HG03025 (cell line): ENCODE measurements at regions not wholly inside any gene's neighbourhood (a gene's known extent, or its start where the extent isn't known, plus 50 kb on each side); places are given as distances from the start of the nearest gene placed in this dataset.
"Not testable (repeated sequence)": the region's sequence is repeated elsewhere in the genome, so short reads cannot be mapped to it uniquely, and the experiment has no call there.

Experiments used
- ATAC-seq: cut with Tn5 transposase; IDR thresholded peaks from one replicate; pipeline ENCODE4 v1.9.1; 2021; ENCODE audit warnings: mild to moderate bottlenecking, moderate library complexity; ENCODE audit not compliant: unreplicated experiment, low FRiP score

DNA sequence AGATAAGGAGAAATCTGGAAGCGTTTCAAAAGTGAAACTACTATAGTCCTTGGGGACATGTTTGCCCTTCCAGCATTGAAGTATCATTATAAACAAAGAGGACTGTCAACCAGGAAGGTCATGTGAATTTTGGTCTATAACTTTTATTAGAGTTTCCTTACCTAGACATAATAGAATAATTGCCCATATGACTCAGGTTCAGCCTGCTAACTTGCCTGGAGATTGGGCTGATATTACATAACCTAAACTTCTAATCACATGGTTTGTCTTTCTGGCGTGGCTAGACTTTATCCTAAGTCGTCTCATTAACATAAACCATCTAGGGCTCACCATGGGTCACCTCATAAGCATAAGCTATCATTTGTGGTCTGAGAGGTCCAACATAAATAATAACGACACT, 775.9 kb downstream of the CENPC start:
- ATAC-seq = no peak

GRCh38 chr4:66767442-66767841, 777.9 kb downstream of the CENPC start:
- no peak for ATAC-seq

DNA sequence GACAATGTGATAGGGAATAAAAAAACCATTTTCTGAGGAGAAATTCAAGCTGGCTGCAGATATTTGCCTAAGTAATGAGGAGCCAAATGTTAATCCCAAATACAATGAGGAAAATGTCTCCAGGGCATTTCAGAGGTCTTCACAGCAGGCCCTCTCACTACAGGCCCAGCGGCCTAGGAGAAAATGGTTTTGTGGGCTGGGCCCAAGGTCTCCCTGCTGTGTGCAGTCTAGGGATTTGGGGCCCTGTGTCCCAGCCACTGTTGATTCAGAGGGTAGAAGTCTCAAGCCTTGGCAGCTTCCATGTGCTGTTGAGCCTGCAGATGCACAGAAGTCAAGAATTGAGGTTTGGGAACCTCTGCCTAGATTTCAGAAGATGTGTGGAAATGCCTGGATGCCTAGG, 778.7 kb downstream of the CENPC start:
- ATAC-seq = no peak

DNA sequence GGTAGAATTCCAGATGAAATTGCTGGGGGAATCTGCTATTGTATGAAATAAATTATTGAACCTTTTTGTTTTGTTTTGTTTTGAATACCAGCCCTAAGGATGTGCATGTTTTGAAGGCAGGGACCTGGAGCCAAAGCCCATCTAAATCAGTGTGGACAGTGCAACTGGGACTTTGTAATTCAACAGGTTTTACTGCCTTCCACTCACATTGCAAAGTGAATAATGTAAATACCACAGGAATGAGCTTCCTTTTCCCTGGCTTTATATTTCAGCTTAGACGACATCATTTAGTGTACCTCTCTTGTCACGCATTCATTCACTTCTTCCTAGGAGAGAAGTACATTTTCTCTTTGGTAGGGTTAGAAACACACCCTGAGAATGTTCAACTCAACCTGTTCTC, 795.0 kb downstream of the CENPC start:
- no peak for ATAC-seq

- not testable (repeated sequence) for ATAC-seq
Measured at GRCh38 chr4:66746918-66747317, 798.4 kb downstream of the CENPC start.

- no peak for ATAC-seq
Measured at GRCh38 chr4:66741081-66741480, 804.2 kb downstream of the CENPC start.

- no peak for ATAC-seq
Measured at GRCh38 chr4:66736606-66737005, 808.7 kb downstream of the CENPC start.

GRCh38 chr4:66728280-66728679, 817.0 kb downstream of the CENPC start:
- no peak for ATAC-seq

DNA sequence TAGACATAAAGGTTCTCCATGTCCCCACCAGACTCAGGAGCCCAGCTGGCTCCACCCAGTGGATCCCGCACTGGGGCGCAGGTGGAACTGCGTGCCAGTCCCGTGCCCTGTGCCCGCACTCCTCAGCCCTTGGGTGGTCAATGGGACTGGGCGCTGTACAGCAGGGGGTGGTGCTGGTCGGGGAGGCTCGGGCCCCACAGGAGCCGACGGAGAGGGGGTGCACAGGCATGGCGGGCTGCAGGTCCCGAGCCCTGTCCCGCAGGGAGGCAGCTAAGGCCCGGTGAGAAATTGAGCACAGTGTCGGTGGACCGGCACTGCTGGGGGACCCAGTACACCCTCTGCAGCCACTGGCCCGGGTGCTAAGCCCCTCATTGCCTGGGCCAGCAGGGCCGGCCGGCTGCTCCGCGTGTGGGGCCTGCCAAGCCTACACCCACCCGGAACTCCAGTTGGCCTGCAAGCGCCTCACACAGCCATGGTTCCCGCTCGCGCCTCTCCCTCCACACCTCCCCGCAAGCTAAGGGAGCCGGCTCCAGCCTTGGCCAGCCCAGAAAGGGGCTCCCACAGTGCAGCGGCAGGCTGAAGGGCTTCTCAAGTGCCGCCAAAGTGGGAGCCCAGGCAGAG, 832.9 kb downstream of the CENPC start:
- ATAC-seq = not testable (repeated sequence)

DNA sequence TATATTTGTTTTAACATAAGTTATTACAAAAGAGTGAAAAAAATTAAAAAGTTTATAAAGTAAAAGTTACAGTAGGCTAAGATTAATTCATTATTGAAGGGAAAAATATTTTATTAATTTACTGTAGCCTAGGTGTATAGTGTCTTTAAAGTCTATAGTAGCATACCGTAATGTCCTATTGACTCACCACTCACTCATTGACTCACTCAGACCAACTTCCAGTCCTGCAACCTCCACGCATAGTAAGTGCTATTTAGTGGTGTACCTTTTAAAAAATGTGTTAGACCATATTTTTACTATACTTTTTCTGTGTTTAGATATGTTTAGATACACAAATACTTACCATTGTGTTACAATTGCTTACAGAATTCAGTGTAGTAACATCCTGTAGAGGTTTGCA, 841.1 kb downstream of the CENPC start:
- no peak for ATAC-seq

GRCh38 chr4:66694739-66695138, 850.6 kb downstream of the CENPC start:
- ATAC-seq = no peak

GRCh38 chr4:66693694-66694093, 851.6 kb downstream of the CENPC start:
- ATAC-seq = no peak

- ATAC-seq = no peak
Measured at GRCh38 chr4:66691101-66691500, 854.2 kb downstream of the CENPC start.

DNA sequence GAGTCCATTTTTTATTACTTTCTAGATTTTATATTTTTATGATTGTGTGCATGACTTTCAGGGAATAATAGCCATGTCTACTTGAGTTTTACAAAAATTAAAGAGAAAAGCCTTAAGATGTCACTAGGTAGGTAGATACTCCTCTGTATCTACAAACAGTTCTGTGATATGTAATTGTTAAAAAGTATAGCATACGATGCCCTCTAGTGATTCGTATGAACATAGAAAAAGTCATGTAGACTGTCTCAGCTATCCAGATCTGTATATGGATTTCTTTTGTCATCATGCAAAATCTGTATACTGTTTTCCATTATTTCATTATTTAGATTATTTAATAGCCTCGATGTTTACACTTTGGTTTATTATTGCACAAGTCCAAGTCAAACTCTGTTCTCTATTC, 856.6 kb downstream of the CENPC start:
- ATAC-seq = no peak

DNA sequence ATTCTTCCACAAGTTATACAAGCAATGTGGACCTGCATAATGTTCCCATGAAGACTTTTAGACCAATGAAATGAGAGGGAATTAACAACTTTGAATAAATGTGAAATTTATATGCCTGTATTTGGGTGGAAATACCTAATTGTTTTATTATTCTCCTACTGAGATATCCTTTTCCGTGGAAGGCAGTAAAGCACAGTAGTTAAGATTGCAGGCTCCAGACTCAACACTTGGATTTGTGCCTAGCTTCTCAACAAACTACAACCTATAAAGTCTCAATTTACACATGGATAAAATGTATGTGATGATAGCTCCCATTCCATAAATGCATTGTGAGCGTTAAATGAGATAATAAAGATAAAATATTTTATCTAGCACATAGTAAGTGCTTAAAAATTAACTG, 857.8 kb downstream of the CENPC start:
- no peak for ATAC-seq

- no peak for ATAC-seq
Measured at GRCh38 chr4:66681962-66682361, 863.3 kb downstream of the CENPC start.

DNA sequence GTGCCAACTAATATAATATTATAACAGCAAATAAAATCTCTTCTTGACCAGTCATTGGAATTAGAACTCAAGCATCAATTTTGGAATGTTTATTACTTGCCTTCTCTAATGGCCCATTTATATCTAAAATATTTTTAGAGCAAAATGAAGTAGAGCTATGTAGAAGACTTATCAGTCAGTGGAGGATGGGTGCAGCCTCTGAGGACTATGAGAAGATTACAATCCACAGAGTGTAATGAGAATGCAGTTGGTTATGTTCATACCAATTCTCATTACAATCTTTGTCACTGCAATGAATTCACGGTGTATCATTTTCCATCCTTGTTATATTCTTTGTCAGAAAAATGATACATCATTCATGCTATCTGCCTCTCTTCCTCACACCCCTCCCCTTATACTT, 878.1 kb downstream of the CENPC start:
- no peak for ATAC-seq

- ATAC-seq = no peak
Measured at GRCh38 chr4:66662620-66663019, 882.7 kb downstream of the CENPC start.

DNA sequence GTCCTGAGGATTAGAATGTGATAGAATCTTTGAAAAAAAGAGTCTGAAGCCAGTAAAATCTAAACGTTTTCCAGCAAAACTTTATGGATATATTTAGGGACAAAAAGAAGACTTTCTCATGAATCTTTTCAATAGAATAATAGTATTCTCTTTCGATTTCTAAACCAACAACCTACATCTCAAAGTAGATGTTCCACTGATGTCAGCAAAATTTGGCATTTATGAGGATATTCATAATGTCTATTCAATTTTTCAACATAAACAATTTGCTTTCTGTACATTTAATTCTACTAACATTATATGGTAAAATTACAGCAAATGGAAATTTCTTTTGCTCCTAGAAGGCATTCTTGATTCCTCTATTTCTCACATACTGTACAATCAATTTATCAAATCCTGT, 886.5 kb downstream of the CENPC start:
- ATAC-seq = no peak

- no peak for ATAC-seq
Measured at GRCh38 chr4:66655505-66655904, 889.8 kb downstream of the CENPC start.

DNA sequence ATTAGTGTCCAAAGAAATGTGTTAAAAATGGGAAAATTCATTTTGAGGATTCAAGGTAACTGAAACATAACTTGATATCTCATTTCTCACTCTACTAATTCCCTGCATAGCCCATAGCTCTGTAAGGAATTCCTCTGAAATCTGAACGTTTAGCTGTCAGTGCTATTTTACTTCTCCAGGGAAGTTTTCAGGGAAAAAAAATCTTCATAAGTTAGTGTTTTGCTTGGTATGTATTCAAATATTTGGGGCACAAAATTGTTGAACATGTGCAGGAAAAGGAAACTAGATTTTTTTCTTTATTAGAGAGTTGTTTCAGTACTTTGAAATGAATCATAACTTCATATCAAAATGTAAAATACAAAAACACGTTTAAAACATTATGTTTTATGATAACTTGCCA, 891.4 kb downstream of the CENPC start:
- no peak for ATAC-seq

GRCh38 chr4:66649236-66649635, 896.1 kb downstream of the CENPC start:
- no peak for ATAC-seq

DNA sequence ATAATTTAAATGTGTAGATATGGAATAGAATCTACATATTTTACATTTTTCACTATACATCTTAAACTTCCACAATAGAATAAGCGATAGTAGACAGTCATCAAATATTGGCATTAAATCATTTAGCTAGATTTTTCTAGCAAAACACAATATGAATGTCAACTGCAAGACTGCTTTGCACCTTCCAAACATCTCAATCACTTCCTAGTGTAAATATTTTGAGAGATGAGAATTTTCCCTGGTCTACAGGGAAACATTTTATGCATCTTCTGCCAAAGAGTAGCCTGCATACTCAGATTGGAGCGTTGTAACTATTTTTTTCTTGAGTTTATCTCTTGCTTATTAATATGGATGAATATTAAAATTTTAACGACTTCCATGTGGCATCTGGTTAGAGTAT, 897.4 kb downstream of the CENPC start:
- no peak for ATAC-seq
